ENCODE measurements at regions not wholly inside any gene's neighbourhood (a gene's known extent, or its start where the extent isn't known, plus 50 kb on each side); places are given as distances from the start of the nearest gene placed in this dataset.

- no peak overlapping the region for H3K27ac ChIP-seq (ENCODE audit: low read length)
- no peaks in the 10 kb centered on the region for H3K36me3 ChIP-seq (replicated peaks; ENCODE audit: low read depth, low read length)
- H3K4me2 ChIP-seq (ENCODE audit: low read length): no peak overlapping the region
- H2AFZ ChIP-seq (ENCODE audit: low read depth, low read length): no peak overlapping the region
- no peak for TF ChIP-seq CTCF (IDR thresholded peaks at IDR 0.05; ENCODE audit: low read depth, low read length)
- TF ChIP-seq EZH2phosphoT487 (IDR thresholded peaks at IDR 0.05; ENCODE audit: low read depth): no peak
- no peaks in the 10 kb centered on the region for H3K79me2 ChIP-seq (ENCODE audit: low read length)
- no peaks in the 10 kb centered on the region for H4K20me1 ChIP-seq (ENCODE audit: insufficient read depth, low read length)
- H3K9me3 ChIP-seq (ENCODE audit: insufficient read depth, low read length): no peaks in the 10 kb centered on the region
- H3K4me1 ChIP-seq (ENCODE audit: low read length): peaks cover 29% of the 10 kb centered on the region
- no peak overlapping the region for H3K9ac ChIP-seq (ENCODE audit: low read length)
- no peaks in the 10 kb centered on the region for H3K27me3 ChIP-seq (ENCODE audit: low read depth, low read length)
- no peak overlapping the region for H3K4me3 ChIP-seq (ENCODE audit: low read length)
These were observed 148.3 kb upstream of the NR3C1 start for GRCh38 chr5:143551820-143552251.

DNA sequence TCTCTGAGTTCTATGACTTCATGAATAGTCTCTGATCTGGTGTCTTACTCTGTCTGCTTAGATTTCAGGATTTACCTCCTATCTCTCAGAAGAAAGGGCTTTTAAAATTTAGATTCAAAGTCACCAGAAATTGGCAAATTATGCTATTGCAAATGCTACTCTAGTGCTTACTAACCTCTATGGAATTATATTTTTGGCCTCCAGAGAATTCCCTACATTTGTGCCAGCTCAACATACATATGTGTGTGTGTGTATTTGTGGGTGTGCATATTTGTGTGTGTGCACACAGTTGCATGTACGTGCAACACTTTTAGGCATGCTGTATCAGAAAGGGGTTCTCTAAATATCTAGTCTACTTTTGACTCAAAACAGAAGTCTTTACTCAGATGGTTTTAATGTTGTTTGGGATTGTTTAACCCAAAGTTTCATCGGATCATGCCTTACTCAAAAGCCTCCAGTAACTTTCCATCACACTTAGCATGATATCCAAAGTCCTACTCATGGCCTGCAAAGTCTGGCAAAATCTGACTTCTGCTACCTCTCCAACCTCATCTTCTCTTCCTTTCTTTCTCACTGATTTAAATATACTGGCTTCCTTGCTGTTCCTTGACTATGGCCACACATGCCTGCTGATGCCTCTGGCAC, 147.6 kb upstream of the NR3C1 start:
- no peak overlapping the region for H3K27ac ChIP-seq (ENCODE audit: low read length)
- no peak for TF ChIP-seq CTCF (IDR thresholded peaks at IDR 0.05; ENCODE audit: low read depth, low read length)
- no peak for TF ChIP-seq EZH2phosphoT487 (IDR thresholded peaks at IDR 0.05; ENCODE audit: low read depth)
- no peak overlapping the region for H3K4me3 ChIP-seq (ENCODE audit: low read length)
- no peak overlapping the region for H3K9ac ChIP-seq (ENCODE audit: low read length)
- no peaks in the 10 kb centered on the region for H3K36me3 ChIP-seq (replicated peaks; ENCODE audit: low read depth, low read length)
- H2AFZ ChIP-seq (ENCODE audit: low read depth, low read length): no peak overlapping the region
- no peaks in the 10 kb centered on the region for H3K27me3 ChIP-seq (ENCODE audit: low read depth, low read length)
- H3K9me3 ChIP-seq (ENCODE audit: insufficient read depth, low read length): no peaks in the 10 kb centered on the region
- H3K79me2 ChIP-seq (ENCODE audit: low read length): no peaks in the 10 kb centered on the region
- peaks cover 26% of the 10 kb centered on the region for H3K4me1 ChIP-seq (ENCODE audit: low read length)
- no peaks in the 10 kb centered on the region for H4K20me1 ChIP-seq (ENCODE audit: insufficient read depth, low read length)
- H3K4me2 ChIP-seq (ENCODE audit: low read length): no peak overlapping the region

- Histone ChIP-seq H3K79me2 (ENCODE audit: low read length) (no peaks in the 10 kb centered on the region), H4K20me1 (ENCODE audit: insufficient read depth, low read length) (no peaks in the 10 kb centered on the region), H3K36me3 (replicated peaks; ENCODE audit: low read depth, low read length) (no peaks in the 10 kb centered on the region), H3K4me2 (ENCODE audit: low read length) (no peak overlapping the region), H3K4me3 (ENCODE audit: low read length) (no peak overlapping the region), H3K9me3 (ENCODE audit: insufficient read depth, low read length) (no peaks in the 10 kb centered on the region), H3K9ac (ENCODE audit: low read length) (no peak overlapping the region), H3K27ac (ENCODE audit: low read length) (no peak overlapping the region), H3K4me1 (ENCODE audit: low read length) (peaks cover 13% of the 10 kb centered on the region), H3K27me3 (ENCODE audit: low read depth, low read length) (no peaks in the 10 kb centered on the region), H2AFZ (ENCODE audit: low read depth, low read length) (no peak overlapping the region)
- TF ChIP-seq CTCF (IDR thresholded peaks at IDR 0.05; ENCODE audit: low read depth, low read length) (no peak), EZH2phosphoT487 (IDR thresholded peaks at IDR 0.05; ENCODE audit: low read depth) (no peak)
These were observed 143.9 kb upstream of the NR3C1 start for GRCh38 chr5:143547342-143547741.

GRCh38 chr5:143546394-143546793, 142.9 kb upstream of the NR3C1 start:
- no peak overlapping the region for H3K9ac ChIP-seq (ENCODE audit: low read length)
- H3K79me2 ChIP-seq (ENCODE audit: low read length): no peaks in the 10 kb centered on the region
- H3K36me3 ChIP-seq (replicated peaks; ENCODE audit: low read depth, low read length): no peaks in the 10 kb centered on the region
- no peak overlapping the region for H2AFZ ChIP-seq (ENCODE audit: low read depth, low read length)
- no peak overlapping the region for H3K4me2 ChIP-seq (ENCODE audit: low read length)
- no peak for TF ChIP-seq EZH2phosphoT487 (IDR thresholded peaks at IDR 0.05; ENCODE audit: low read depth)
- TF ChIP-seq CTCF (IDR thresholded peaks at IDR 0.05; ENCODE audit: low read depth, low read length): no peak
- no peak overlapping the region for H3K27ac ChIP-seq (ENCODE audit: low read length)
- no peaks in the 10 kb centered on the region for H3K9me3 ChIP-seq (ENCODE audit: insufficient read depth, low read length)
- H3K4me1 ChIP-seq (ENCODE audit: low read length): peaks cover 7% of the 10 kb centered on the region
- H4K20me1 ChIP-seq (ENCODE audit: insufficient read depth, low read length): no peaks in the 10 kb centered on the region
- H3K4me3 ChIP-seq (ENCODE audit: low read length): no peak overlapping the region
- H3K27me3 ChIP-seq (ENCODE audit: low read depth, low read length): no peaks in the 10 kb centered on the region
